ENCODE measurements at regions not wholly inside any gene's neighbourhood (a gene's known extent, or its start where the extent isn't known, plus 50 kb on each side); places are given as distances from the start of the nearest gene placed in this dataset.
A peak's percentile ranks its signal among the peaks of the same experiment; 100 is the strongest.

- no peaks in the 10 kb centered on the region for H3K4me1 ChIP-seq
- peak overlapping the region in 1 of 4 donors; percentile 64 for H3K27ac ChIP-seq
- no peak overlapping the region for H3K4me3 ChIP-seq
- H3K27me3 ChIP-seq = no peaks in the 10 kb centered on the region
- 33 to 67% methylated on average over 2 of the region's 2 CpGs for WGBS, 2 donors
- H3K9me3 ChIP-seq = no peaks in the 10 kb centered on the region
- no peak for ATAC-seq
- DNase-seq = no peak
- no peaks in the 10 kb centered on the region for H3K36me3 ChIP-seq (replicated peaks in 1 of 2; ENCODE audit: insufficient read depth in 1 of 2, low read depth in 2 of 2)
- TF ChIP-seq CTCF (IDR thresholded peaks at IDR 0.05) = no peak
- TF ChIP-seq POLR2A (IDR thresholded peaks at IDR 0.05) = no peak
- intact Hi-C loops (cut with DNase I) = no loop called here
Observed at GRCh38 chr6:6884193-6884627, 223.6 kb upstream of the RREB1 start.

- no peaks in the 10 kb centered on the region for H3K36me3 ChIP-seq (replicated peaks in 1 of 2; ENCODE audit: insufficient read depth in 1 of 2, low read depth in 2 of 2)
- intact Hi-C loops (cut with DNase I) = no loop called here
- DNase-seq = no peak
- no peaks in the 10 kb centered on the region for H3K27me3 ChIP-seq
- ATAC-seq = no peak
- no peak for TF ChIP-seq POLR2A (IDR thresholded peaks at IDR 0.05)
- TF ChIP-seq CTCF (IDR thresholded peaks at IDR 0.05) = no peak
- H3K27ac ChIP-seq = peak overlapping the region in 1 of 4 donors; percentile 64
- 83 to 93% methylated on average over 9 of the region's 9 CpGs for WGBS, 2 donors
- no peaks in the 10 kb centered on the region for H3K9me3 ChIP-seq
- no peak overlapping the region for H3K4me3 ChIP-seq
- no peaks in the 10 kb centered on the region for H3K4me1 ChIP-seq
Observed at GRCh38 chr6:6884916-6885315, 222.8 kb upstream of the RREB1 start.

- Histone ChIP-seq H3K4me1 (peaks cover 4% of the 10 kb centered on the region), H3K27ac (peak overlapping the region in 1 of 4 donors; percentile 64), H3K4me3 (no peak overlapping the region), H3K27me3 (no peaks in the 10 kb centered on the region), H3K9me3 (no peaks in the 10 kb centered on the region), H3K36me3 (replicated peaks in 1 of 2; ENCODE audit: insufficient read depth in 1 of 2, low read depth in 2 of 2) (no peaks in the 10 kb centered on the region)
- ATAC-seq (no peak), DNase-seq (peak in 3 of 4 donors; percentile 24 to 75 (median 27))
- intact Hi-C loops (cut with DNase I) = no loop called here
- WGBS, 2 donors = 59 to 80% methylated on average over 11 to 16 of the region's 16 CpGs
- no peak for TF ChIP-seq CTCF (IDR thresholded peaks at IDR 0.05)
- peak in 1 of 3 donors; percentile 15 for TF ChIP-seq POLR2A (IDR thresholded peaks at IDR 0.05)
Observed at GRCh38 chr6:6885521-6886170, 222.1 kb upstream of the RREB1 start.

GRCh38 chr6:6886171-6886885, 221.4 kb upstream of the RREB1 start:
- no peaks in the 10 kb centered on the region for H3K36me3 ChIP-seq (replicated peaks in 1 of 2; ENCODE audit: insufficient read depth in 1 of 2, low read depth in 2 of 2)
- H3K4me1 ChIP-seq = peaks cover 6% of the 10 kb centered on the region
- no peak for DNase-seq
- TF ChIP-seq CTCF (IDR thresholded peaks at IDR 0.05) = no peak
- no peak for TF ChIP-seq POLR2A (IDR thresholded peaks at IDR 0.05)
- 78 to 85% methylated on average over 9 to 13 of the region's 13 CpGs for WGBS, 2 donors
- ATAC-seq = no peak
- H3K27me3 ChIP-seq = no peaks in the 10 kb centered on the region
- peak overlapping the region in 1 of 4 donors; percentile 64 for H3K27ac ChIP-seq
- intact Hi-C loops (cut with DNase I) = no loop called here
- no peaks in the 10 kb centered on the region for H3K9me3 ChIP-seq
- H3K4me3 ChIP-seq = no peak overlapping the region

Measured in body of pancreas (tissue), 4 donors.